ENCODE measurements at regions not wholly inside any gene's neighbourhood (a gene's known extent, or its start where the extent isn't known, plus 50 kb on each side); places are given as distances from the start of the nearest gene placed in this dataset.

- TF ChIP-seq GATA2 (IDR thresholded peaks at IDR 0.05; ENCODE audit: low read depth, low read length) (no peak), GATA3 (IDR thresholded peaks at IDR 0.05; ENCODE audit: low read depth, low read length) (no peak)
Measured at GRCh38 chr4:34664051-34664450, 1580.3 kb downstream of the ARAP2 start.

All from SH-SY5Y (cell line).